HEK293 (cell line): ENCODE measurements at regions not wholly inside any gene's neighbourhood (a gene's known extent, or its start where the extent isn't known, plus 50 kb on each side); places are given as distances from the start of the nearest gene placed in this dataset.

Experiments used
- CTCF ChIA-PET: fragments of 350-600 bp; formaldehyde crosslinking; extraction: SDS; loops from one replicate; lab custom pipeline; 2021; ENCODE audit warnings: antibody characterized with exemption; lab: Yijun Ruan, JAX
- POLR2A ChIA-PET: fragments of 300-600 bp; formaldehyde crosslinking; extraction: SDS; loops from one replicate; lab custom pipeline; 2020; ENCODE audit warnings: antibody characterized with exemption, inconsistent platforms; lab: Yijun Ruan, JAX
- H3K27ac ChIP-seq: fragments of 200-500 bp; sonication (Bioruptor generic); 2 replicates; pipeline ENCODE4 v1.5.1; 2014; ENCODE audit warnings: low read depth, low read length, control low read depth, inconsistent platforms; ENCODE audit errors: extremely low read depth
- H3K36me3 ChIP-seq, 2 experiments: fragments of 200-500 bp in 1 of 2; sonication (Bioruptor generic) in 1 of 2; 1 replicate in 1 of 2; 2 replicates in 1 of 2; pipeline ENCODE4 v1.5.1; 2014 to 2017; ENCODE audit warnings: inconsistent platforms in 2 of 2, low read length in 2 of 2; ENCODE audit not compliant: control insufficient read depth in 2 of 2, insufficient read depth in 1 of 2
- H3K4me1 ChIP-seq: fragments of 200-500 bp; sonication (Bioruptor generic); 2 replicates; pipeline ENCODE4 v1.5.1; 2014; ENCODE audit warnings: mild to moderate bottlenecking, low read length, inconsistent platforms; ENCODE audit not compliant: control insufficient read depth, insufficient read depth
- H3K4me3 ChIP-seq: 2 replicates; pipeline ENCODE4 v1.5.1; 2011; ENCODE audit warnings: low read depth, mild to moderate bottlenecking, control low read depth, low read length, moderate library complexity
- H3K9me3 ChIP-seq: fragments of 200-500 bp; sonication (Bioruptor generic); 2 replicates; pipeline ENCODE4 v1.5.1; 2014; ENCODE audit warnings: low read depth, low read length, inconsistent platforms; ENCODE audit not compliant: control insufficient read depth, insufficient read depth
- GFI1B ChIP-seq: fragments of 450-650 bp; formaldehyde crosslinking; IDR thresholded peaks from 2 replicates; pipeline ENCODE4 v1.5.1; 2016; ENCODE audit warnings: missing biosample characterization, missing genetic modification characterization
- KLF16 ChIP-seq: fragments of 450-650 bp; formaldehyde crosslinking; IDR thresholded peaks from 2 replicates; pipeline ENCODE4 v1.5.1; 2017; ENCODE audit warnings: missing biosample characterization, missing genetic modification characterization
- ZFP3 ChIP-seq: fragments of 450-650 bp; formaldehyde crosslinking; IDR thresholded peaks from 2 replicates; pipeline ENCODE4 v1.5.1; 2016; ENCODE audit warnings: low read depth, missing biosample characterization, missing genetic modification characterization
- ZNF114 ChIP-seq: fragments of 450-650 bp; formaldehyde crosslinking; IDR thresholded peaks from 2 replicates; pipeline ENCODE4 v1.5.0; 2017; ENCODE audit warnings: missing biosample characterization, missing genetic modification characterization
- ZNF214 ChIP-seq: fragments of 450-650 bp; formaldehyde crosslinking; IDR thresholded peaks from 2 replicates; pipeline ENCODE4 v1.5.1; 2017; ENCODE audit warnings: missing biosample characterization, mild to moderate bottlenecking, missing genetic modification characterization, borderline replicate concordance
- ZNF23 ChIP-seq: fragments of 450-650 bp; formaldehyde crosslinking; IDR thresholded peaks from 2 replicates; pipeline ENCODE4 v1.5.1; 2016; ENCODE audit warnings: missing biosample characterization, missing genetic modification characterization, borderline replicate concordance
- ZNF704 ChIP-seq: fragments of 450-650 bp; formaldehyde crosslinking; IDR thresholded peaks from 2 replicates; pipeline ENCODE4 v1.5.1; 2016; ENCODE audit warnings: missing biosample characterization, missing genetic modification characterization
- ZNF843 ChIP-seq: fragments of 450-650 bp; formaldehyde crosslinking; IDR thresholded peaks from 2 replicates; pipeline ENCODE4 v1.5.1; 2016; ENCODE audit warnings: missing biosample characterization, missing genetic modification characterization
- TF ChIP-seq, protein P1 (sequence below): fragments of 450-650 bp; formaldehyde crosslinking; IDR thresholded peaks from 2 replicates; pipeline ENCODE4 v1.5.1; 2016; ENCODE audit warnings: missing biosample characterization, missing genetic modification characterization, borderline replicate concordance
- TF ChIP-seq, protein P2 (sequence below): fragments of 450-650 bp; formaldehyde crosslinking; IDR thresholded peaks from 2 replicates; pipeline ENCODE4 v1.5.1; 2016; ENCODE audit warnings: missing biosample characterization, missing genetic modification characterization

- TF ChIP-seq, protein P1, sequence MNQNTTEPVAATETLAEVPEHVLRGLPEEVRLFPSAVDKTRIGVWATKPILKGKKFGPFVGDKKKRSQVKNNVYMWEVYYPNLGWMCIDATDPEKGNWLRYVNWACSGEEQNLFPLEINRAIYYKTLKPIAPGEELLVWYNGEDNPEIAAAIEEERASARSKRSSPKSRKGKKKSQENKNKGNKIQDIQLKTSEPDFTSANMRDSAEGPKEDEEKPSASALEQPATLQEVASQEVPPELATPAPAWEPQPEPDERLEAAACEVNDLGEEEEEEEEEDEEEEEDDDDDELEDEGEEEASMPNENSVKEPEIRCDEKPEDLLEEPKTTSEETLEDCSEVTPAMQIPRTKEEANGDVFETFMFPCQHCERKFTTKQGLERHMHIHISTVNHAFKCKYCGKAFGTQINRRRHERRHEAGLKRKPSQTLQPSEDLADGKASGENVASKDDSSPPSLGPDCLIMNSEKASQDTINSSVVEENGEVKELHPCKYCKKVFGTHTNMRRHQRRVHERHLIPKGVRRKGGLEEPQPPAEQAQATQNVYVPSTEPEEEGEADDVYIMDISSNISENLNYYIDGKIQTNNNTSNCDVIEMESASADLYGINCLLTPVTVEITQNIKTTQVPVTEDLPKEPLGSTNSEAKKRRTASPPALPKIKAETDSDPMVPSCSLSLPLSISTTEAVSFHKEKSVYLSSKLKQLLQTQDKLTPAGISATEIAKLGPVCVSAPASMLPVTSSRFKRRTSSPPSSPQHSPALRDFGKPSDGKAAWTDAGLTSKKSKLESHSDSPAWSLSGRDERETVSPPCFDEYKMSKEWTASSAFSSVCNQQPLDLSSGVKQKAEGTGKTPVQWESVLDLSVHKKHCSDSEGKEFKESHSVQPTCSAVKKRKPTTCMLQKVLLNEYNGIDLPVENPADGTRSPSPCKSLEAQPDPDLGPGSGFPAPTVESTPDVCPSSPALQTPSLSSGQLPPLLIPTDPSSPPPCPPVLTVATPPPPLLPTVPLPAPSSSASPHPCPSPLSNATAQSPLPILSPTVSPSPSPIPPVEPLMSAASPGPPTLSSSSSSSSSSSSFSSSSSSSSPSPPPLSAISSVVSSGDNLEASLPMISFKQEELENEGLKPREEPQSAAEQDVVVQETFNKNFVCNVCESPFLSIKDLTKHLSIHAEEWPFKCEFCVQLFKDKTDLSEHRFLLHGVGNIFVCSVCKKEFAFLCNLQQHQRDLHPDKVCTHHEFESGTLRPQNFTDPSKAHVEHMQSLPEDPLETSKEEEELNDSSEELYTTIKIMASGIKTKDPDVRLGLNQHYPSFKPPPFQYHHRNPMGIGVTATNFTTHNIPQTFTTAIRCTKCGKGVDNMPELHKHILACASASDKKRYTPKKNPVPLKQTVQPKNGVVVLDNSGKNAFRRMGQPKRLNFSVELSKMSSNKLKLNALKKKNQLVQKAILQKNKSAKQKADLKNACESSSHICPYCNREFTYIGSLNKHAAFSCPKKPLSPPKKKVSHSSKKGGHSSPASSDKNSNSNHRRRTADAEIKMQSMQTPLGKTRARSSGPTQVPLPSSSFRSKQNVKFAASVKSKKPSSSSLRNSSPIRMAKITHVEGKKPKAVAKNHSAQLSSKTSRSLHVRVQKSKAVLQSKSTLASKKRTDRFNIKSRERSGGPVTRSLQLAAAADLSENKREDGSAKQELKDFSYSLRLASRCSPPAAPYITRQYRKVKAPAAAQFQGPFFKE (tag by site-specific recombination): no peak
- no peak for TF ChIP-seq ZNF23 (tag by site-specific recombination)
Measured at GRCh38 chr4:156620786-156621185, 350.8 kb downstream of the PDGFC start (continued).

GRCh38 chr4:156619154-156619934 is 352.3 kb downstream of the PDGFC start:
- TF ChIP-seq, protein P2, sequence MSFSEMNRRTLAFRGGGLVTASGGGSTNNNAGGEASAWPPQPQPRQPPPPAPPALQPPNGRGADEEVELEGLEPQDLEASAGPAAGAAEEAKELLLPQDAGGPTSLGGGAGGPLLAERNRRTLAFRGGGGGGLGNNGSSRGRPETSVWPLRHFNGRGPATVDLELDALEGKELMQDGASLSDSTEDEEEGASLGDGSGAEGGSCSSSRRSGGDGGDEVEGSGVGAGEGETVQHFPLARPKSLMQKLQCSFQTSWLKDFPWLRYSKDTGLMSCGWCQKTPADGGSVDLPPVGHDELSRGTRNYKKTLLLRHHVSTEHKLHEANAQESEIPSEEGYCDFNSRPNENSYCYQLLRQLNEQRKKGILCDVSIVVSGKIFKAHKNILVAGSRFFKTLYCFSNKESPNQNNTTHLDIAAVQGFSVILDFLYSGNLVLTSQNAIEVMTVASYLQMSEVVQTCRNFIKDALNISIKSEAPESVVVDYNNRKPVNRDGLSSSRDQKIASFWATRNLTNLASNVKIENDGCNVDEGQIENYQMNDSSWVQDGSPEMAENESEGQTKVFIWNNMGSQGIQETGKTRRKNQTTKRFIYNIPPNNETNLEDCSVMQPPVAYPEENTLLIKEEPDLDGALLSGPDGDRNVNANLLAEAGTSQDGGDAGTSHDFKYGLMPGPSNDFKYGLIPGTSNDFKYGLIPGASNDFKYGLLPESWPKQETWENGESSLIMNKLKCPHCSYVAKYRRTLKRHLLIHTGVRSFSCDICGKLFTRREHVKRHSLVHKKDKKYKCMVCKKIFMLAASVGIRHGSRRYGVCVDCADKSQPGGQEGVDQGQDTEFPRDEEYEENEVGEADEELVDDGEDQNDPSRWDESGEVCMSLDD (tag by site-specific recombination): no peak
- TF ChIP-seq KLF16 (tag by site-specific recombination) (no peak), ZNF843 (tag by site-specific recombination) (no peak), ZNF114 (tag by site-specific recombination) (no peak), ZNF214 (tag by site-specific recombination) (no peak), GFI1B (tag by site-specific recombination) (no peak), ZNF704 (tag by site-specific recombination) (no peak), ZFP3 (tag by site-specific recombination) (no peak)
- TF ChIP-seq, protein P1 (tag by site-specific recombination): no peak
- no peaks in the 10 kb centered on the region for H3K9me3 ChIP-seq
- no peaks in the 10 kb centered on the region for H3K36me3 ChIP-seq
- ChIA-PET POLR2A (no interaction called here), CTCF (interaction anchor here (1.1 kb wide), 1 partner anchor 146 kb away, joined by 3 read pairs; no protein-coding TSS in a partner anchor)
- no peak overlapping the region for H3K4me3 ChIP-seq
- H3K4me1 ChIP-seq: no peaks in the 10 kb centered on the region
- no peak overlapping the region for H3K27ac ChIP-seq
